Liver (tissue), 8 donors: ENCODE measurements at regions not wholly inside any gene's neighbourhood (a gene's known extent, or its start where the extent isn't known, plus 50 kb on each side); places are given as distances from the start of the nearest gene placed in this dataset.

ENCODE experiments used
- DNase-seq: peaks from one replicate; pipeline ENCODE4 v3.0.0-alpha.2; 2017; ENCODE audit warnings: low spot score
- H3K27ac ChIP-seq, 2 donors: one replicate each; pipeline ENCODE4 v1.7.0; 2013; ENCODE audit warnings: inconsistent platforms in 2 of 2, low read length in 2 of 2, control low read depth in 1 of 2, low read depth in 1 of 2, mild to moderate bottlenecking in 1 of 2
- H3K27me3 ChIP-seq, 4 donors: one replicate each; pipeline versions ENCODE4 v1.6.1 to v1.7.0; 2013; ENCODE audit warnings: low read length in 3 of 4, inconsistent platforms in 1 of 4, mild to moderate bottlenecking in 1 of 4, moderate library complexity in 1 of 4; ENCODE audit not compliant: control insufficient read depth in 4 of 4, insufficient read depth in 4 of 4
- H3K36me3 ChIP-seq, 4 donors: one replicate each; pipeline versions ENCODE4 v1.6.1 to v1.7.0; 2013; ENCODE audit warnings: low read length in 3 of 4, mild to moderate bottlenecking in 3 of 4, low read depth in 1 of 4, moderate library complexity in 1 of 4; ENCODE audit not compliant: control insufficient read depth in 4 of 4, insufficient read depth in 3 of 4
- H3K4me1 ChIP-seq, 4 donors: one replicate each; pipeline versions ENCODE4 v1.6.1 to v1.7.0; 2013; ENCODE audit warnings: low read length in 3 of 4, mild to moderate bottlenecking in 3 of 4, moderate library complexity in 1 of 4; ENCODE audit not compliant: control insufficient read depth in 4 of 4, insufficient read depth in 4 of 4
- H3K4me3 ChIP-seq, 3 donors: one replicate each; pipeline versions ENCODE4 v1.6.1 to v1.7.0; 2013; ENCODE audit warnings: low read length in 3 of 3, control low read depth in 1 of 3, low read depth in 1 of 3, mild to moderate bottlenecking in 1 of 3
- H3K9ac ChIP-seq, 2 donors: one replicate each; pipeline ENCODE4 v1.7.0; 2013; ENCODE audit warnings: low read length in 2 of 2, mild to moderate bottlenecking in 2 of 2, moderate library complexity in 2 of 2, control low read depth in 1 of 2, low read depth in 1 of 2
- H3K9me3 ChIP-seq, 4 donors: one replicate each; pipeline versions ENCODE4 v1.6.1 to v1.7.0; 2013; ENCODE audit warnings: low read length in 3 of 4; ENCODE audit not compliant: control insufficient read depth in 4 of 4
- CTCF ChIP-seq: fragments of 150-350 bp; IDR thresholded peaks from 2 replicates; pipeline ENCODE4 v1.5.1; 2017; ENCODE audit warnings: improper control_type of control experiment, low read depth, low read length; ENCODE audit not compliant: missing input control
- EGR1 ChIP-seq, 2 donors: IDR thresholded peaks; 2 replicates each; pipeline ENCODE4 v1.6.1; 2016 to 2018; ENCODE audit warnings: antibody characterized with exemption in 2 of 2, low read depth in 2 of 2
- FOXA1 ChIP-seq: IDR thresholded peaks from 2 replicates; pipeline ENCODE4 v1.6.1; 2016; ENCODE audit warnings: antibody characterized with exemption
- FOXA2 ChIP-seq: IDR thresholded peaks from 2 replicates; pipeline ENCODE4 v1.6.1; 2016; ENCODE audit warnings: antibody characterized with exemption
- GABPA ChIP-seq, 2 donors: IDR thresholded peaks in 1 of 2; conservative IDR thresholded peaks in 1 of 2; 2 replicates each; pipeline ENCODE4 v1.6.1; 2016; ENCODE audit warnings: antibody characterized with exemption in 2 of 2, mild to moderate bottlenecking in 1 of 2, moderate library complexity in 1 of 2
- HNF4A ChIP-seq, 2 donors: conservative IDR thresholded peaks; 2 replicates each; pipeline ENCODE4 v1.6.1; 2016; ENCODE audit warnings: antibody characterized with exemption in 2 of 2, mild to moderate bottlenecking in 2 of 2
- HNF4G ChIP-seq: IDR thresholded peaks from 2 replicates; pipeline ENCODE4 v1.6.1; 2016; ENCODE audit warnings: antibody characterized with exemption
- JUND ChIP-seq, 2 donors: IDR thresholded peaks; 2 replicates each; pipeline ENCODE4 v1.6.1; 2016; ENCODE audit warnings: antibody characterized with exemption in 2 of 2
- MAX ChIP-seq: IDR thresholded peaks from 2 replicates; pipeline ENCODE4 v1.6.1; 2016; ENCODE audit warnings: antibody characterized with exemption
- NR2F2 ChIP-seq: IDR thresholded peaks from 2 replicates; pipeline ENCODE4 v1.6.1; 2016; ENCODE audit warnings: antibody characterized with exemption
- RAD21 ChIP-seq, 2 donors: IDR thresholded peaks; 2 replicates each; pipeline ENCODE4 v1.6.1; 2016; ENCODE audit warnings: antibody characterized with exemption in 2 of 2, mild to moderate bottlenecking in 2 of 2
- RXRA ChIP-seq, 2 donors: IDR thresholded peaks; 2 replicates each; pipeline ENCODE4 v1.6.1; 2017 to 2018; ENCODE audit warnings: antibody characterized with exemption in 2 of 2, mild to moderate bottlenecking in 1 of 2
- TAF1 ChIP-seq: conservative IDR thresholded peaks from 2 replicates; pipeline ENCODE4 v1.6.1; 2016; ENCODE audit warnings: antibody characterized with exemption, mild to moderate bottlenecking
- YY1 ChIP-seq: IDR thresholded peaks from 2 replicates; pipeline ENCODE4 v1.6.1; 2016; ENCODE audit warnings: antibody characterized with exemption, mild to moderate bottlenecking
- WGBS: extraction: QIAGEN DNeasy Blood & Tissue Kit; methylation state at CpG from one replicate; pipeline ENCODE4 v1.1.7; 2013; 5-methylcytosine and 5-hydroxymethylcytosine counted together
- TF ChIP-seq, protein P1 (sequence below): IDR thresholded peaks from 2 replicates; pipeline ENCODE4 v1.6.1; 2016; ENCODE audit warnings: antibody characterized with exemption
- TF ChIP-seq, protein P2 (sequence below): IDR thresholded peaks from 2 replicates; pipeline ENCODE4 v1.6.1; 2016; ENCODE audit warnings: antibody characterized with exemption, mild to moderate bottlenecking
- TF ChIP-seq, protein P3 (sequence below): IDR thresholded peaks from 2 replicates; pipeline ENCODE4 v1.6.1; 2016; ENCODE audit warnings: antibody characterized with exemption
- donor health status: healthy.
- donor health status: healthy.
- donor health status: healthy.
- donor health status: healthy.
- donor health status: healthy.

- Histone ChIP-seq H3K36me3 (no peaks in the 10 kb centered on the region), H3K9ac (no peak overlapping the region), H3K4me1 (no peaks in the 10 kb centered on the region), H3K4me3 (no peak overlapping the region), H3K27me3 (no peaks in the 10 kb centered on the region), H3K9me3 (peaks cover 0 to 3% (median under 1%) of the 10 kb centered on the region in 4 donors), H3K27ac (no peak overlapping the region)
- WGBS = 68% methylated on average over 5 of the region's 5 CpGs
- no peak for DNase-seq
- TF ChIP-seq NR2F2 (no peak), RXRA (IDR thresholded peaks at IDR 0.05) (no peak), EGR1 (IDR thresholded peaks at IDR 0.05; ENCODE audit: low read depth in 2 of 2) (no peak), CTCF (no peak), GABPA (IDR thresholded peaks at IDR 0.05 in 1 of 2, conservative IDR thresholded peaks at IDR 0.05 in 1 of 2) (no peak), YY1 (no peak), RAD21 (IDR thresholded peaks at IDR 0.05) (no peak), HNF4A (conservative IDR thresholded peaks at IDR 0.05) (no peak), MAX (no peak), JUND (IDR thresholded peaks at IDR 0.05) (no peak)
- TF ChIP-seq, protein P1, sequence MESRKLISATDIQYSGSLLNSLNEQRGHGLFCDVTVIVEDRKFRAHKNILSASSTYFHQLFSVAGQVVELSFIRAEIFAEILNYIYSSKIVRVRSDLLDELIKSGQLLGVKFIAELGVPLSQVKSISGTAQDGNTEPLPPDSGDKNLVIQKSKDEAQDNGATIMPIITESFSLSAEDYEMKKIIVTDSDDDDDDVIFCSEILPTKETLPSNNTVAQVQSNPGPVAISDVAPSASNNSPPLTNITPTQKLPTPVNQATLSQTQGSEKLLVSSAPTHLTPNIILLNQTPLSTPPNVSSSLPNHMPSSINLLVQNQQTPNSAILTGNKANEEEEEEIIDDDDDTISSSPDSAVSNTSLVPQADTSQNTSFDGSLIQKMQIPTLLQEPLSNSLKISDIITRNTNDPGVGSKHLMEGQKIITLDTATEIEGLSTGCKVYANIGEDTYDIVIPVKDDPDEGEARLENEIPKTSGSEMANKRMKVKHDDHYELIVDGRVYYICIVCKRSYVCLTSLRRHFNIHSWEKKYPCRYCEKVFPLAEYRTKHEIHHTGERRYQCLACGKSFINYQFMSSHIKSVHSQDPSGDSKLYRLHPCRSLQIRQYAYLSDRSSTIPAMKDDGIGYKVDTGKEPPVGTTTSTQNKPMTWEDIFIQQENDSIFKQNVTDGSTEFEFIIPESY = no peak
- TF ChIP-seq, protein P2, sequence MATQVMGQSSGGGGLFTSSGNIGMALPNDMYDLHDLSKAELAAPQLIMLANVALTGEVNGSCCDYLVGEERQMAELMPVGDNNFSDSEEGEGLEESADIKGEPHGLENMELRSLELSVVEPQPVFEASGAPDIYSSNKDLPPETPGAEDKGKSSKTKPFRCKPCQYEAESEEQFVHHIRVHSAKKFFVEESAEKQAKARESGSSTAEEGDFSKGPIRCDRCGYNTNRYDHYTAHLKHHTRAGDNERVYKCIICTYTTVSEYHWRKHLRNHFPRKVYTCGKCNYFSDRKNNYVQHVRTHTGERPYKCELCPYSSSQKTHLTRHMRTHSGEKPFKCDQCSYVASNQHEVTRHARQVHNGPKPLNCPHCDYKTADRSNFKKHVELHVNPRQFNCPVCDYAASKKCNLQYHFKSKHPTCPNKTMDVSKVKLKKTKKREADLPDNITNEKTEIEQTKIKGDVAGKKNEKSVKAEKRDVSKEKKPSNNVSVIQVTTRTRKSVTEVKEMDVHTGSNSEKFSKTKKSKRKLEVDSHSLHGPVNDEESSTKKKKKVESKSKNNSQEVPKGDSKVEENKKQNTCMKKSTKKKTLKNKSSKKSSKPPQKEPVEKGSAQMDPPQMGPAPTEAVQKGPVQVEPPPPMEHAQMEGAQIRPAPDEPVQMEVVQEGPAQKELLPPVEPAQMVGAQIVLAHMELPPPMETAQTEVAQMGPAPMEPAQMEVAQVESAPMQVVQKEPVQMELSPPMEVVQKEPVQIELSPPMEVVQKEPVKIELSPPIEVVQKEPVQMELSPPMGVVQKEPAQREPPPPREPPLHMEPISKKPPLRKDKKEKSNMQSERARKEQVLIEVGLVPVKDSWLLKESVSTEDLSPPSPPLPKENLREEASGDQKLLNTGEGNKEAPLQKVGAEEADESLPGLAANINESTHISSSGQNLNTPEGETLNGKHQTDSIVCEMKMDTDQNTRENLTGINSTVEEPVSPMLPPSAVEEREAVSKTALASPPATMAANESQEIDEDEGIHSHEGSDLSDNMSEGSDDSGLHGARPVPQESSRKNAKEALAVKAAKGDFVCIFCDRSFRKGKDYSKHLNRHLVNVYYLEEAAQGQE = no peak
These were observed 724.8 kb upstream of the SEMA6A start for GRCh38 chr5:117299224-117299935.

DNA sequence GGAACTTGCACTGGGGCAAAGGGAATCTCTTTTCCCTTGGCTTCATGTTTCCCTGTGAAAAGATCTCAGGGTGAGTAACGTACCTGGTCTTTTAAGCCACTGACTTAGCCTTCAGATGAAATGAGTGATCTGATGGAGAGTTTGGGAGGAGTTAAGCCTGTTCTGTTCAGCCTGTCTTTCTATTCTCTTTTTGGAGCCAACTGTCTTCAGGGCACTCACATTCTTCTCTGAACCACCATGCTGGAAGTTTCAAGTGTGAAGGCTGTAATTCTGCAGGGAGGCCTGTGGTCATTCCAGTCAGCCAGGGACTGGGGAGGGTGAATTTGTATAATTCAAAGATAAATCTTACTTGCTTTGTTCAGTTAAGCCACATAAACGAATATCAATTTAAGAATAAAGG is 722.2 kb upstream of the SEMA6A start:
- H3K4me1 ChIP-seq = no peaks in the 10 kb centered on the region
- no peak overlapping the region for H3K27ac ChIP-seq
- no peaks in the 10 kb centered on the region for H3K36me3 ChIP-seq
- H3K27me3 ChIP-seq = no peaks in the 10 kb centered on the region
- H3K9ac ChIP-seq = no peak overlapping the region
- DNase-seq = no peak
- no peak for TF ChIP-seq TAF1
- TF ChIP-seq JUND (IDR thresholded peaks at IDR 0.05) = no peak
- no peak for TF ChIP-seq GABPA (IDR thresholded peaks at IDR 0.05 in 1 of 2, conservative IDR thresholded peaks at IDR 0.05 in 1 of 2)
- TF ChIP-seq RXRA (IDR thresholded peaks at IDR 0.05) = no peak
- no peak for TF ChIP-seq NR2F2
- no peak for TF ChIP-seq FOXA2
- TF ChIP-seq YY1 = no peak
- TF ChIP-seq, protein P3, sequence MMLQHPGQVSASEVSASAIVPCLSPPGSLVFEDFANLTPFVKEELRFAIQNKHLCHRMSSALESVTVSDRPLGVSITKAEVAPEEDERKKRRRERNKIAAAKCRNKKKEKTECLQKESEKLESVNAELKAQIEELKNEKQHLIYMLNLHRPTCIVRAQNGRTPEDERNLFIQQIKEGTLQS = no peak
- TF ChIP-seq HNF4G = no peak
- no peak for TF ChIP-seq RAD21 (IDR thresholded peaks at IDR 0.05)
- TF ChIP-seq MAX = no peak
- TF ChIP-seq, protein P1 = no peak
- TF ChIP-seq HNF4A (conservative IDR thresholded peaks at IDR 0.05) = no peak
- no peak for TF ChIP-seq FOXA1
- 57% methylated on average over 2 of the region's 2 CpGs for WGBS
- peaks cover 0 to 5% (median under 1%) of the 10 kb centered on the region in 4 donors for H3K9me3 ChIP-seq
- H3K4me3 ChIP-seq = no peak overlapping the region
